Upper lobe of left lung (tissue), 6 donors: ENCODE measurements at regions not wholly inside any gene's neighbourhood (a gene's known extent, or its start where the extent isn't known, plus 50 kb on each side); places are given as distances from the start of the nearest gene placed in this dataset.

Experiments
- ATAC-seq, 2 donors: fragments of 200-7000 bp; cut with Tn5 transposase; one replicate each; pipeline ENCODE4 v1.9.1; 2022; ENCODE audit warnings: mild to moderate bottlenecking in 2 of 2, moderate library complexity in 2 of 2; ENCODE audit not compliant: low FRiP score in 2 of 2
- DNase-seq, 2 donors: peaks; one replicate each; pipeline ENCODE4 v3.0.0-alpha.2; 2019 to 2020
- H3K27ac ChIP-seq, 4 donors: fragments of 200-600 bp; sonication (generic); one replicate each; pipeline ENCODE4 v1.5.1; 2016 to 2019
- H3K27me3 ChIP-seq, 4 donors: fragments of 200-600 bp; sonication (generic); one replicate each; pipeline ENCODE4 v1.5.1; 2017 to 2019
- H3K36me3 ChIP-seq, 4 donors: fragments of 200-600 bp; sonication (generic); one replicate each; pipeline ENCODE4 v1.5.1; 2016 to 2019
- H3K4me1 ChIP-seq, 4 donors: fragments of 200-600 bp; sonication (generic); one replicate each; pipeline ENCODE4 v1.5.1; 2018 to 2019
- H3K4me3 ChIP-seq, 4 donors: fragments of 200-600 bp; sonication (generic); one replicate each; pipeline ENCODE4 v1.5.1; 2017 to 2019; ENCODE audit warnings: mild to moderate bottlenecking in 2 of 4, moderate library complexity in 1 of 4
- H3K9me3 ChIP-seq, 4 donors: fragments of 200-600 bp; sonication (generic); one replicate each; pipeline ENCODE4 v1.5.1; 2018 to 2019
- CTCF ChIP-seq, 6 experiments: fragments of 450-650 bp in 4 of 6; fragments of 200-600 bp in 2 of 6; sonication (generic) in 2 of 6; IDR thresholded peaks; one replicate each; pipeline ENCODE4 v1.5.1; 2016 to 2019; ENCODE audit warnings: antibody characterized with exemption in 6 of 6
- EP300 ChIP-seq, 4 donors: sonication (generic); formaldehyde crosslinking; IDR thresholded peaks; one replicate each; pipeline ENCODE4 v1.5.1; 2017; ENCODE audit warnings: antibody characterized with exemption in 4 of 4, control low read depth in 2 of 4
- POLR2A ChIP-seq, 4 donors: fragments of 450-650 bp; IDR thresholded peaks; one replicate each; pipeline ENCODE4 v1.5.1; 2016 to 2017; ENCODE audit warnings: antibody characterized with exemption in 4 of 4, mild to moderate bottlenecking in 2 of 4
- POLR2AphosphoS5 ChIP-seq, 2 donors: sonication (generic); formaldehyde crosslinking; IDR thresholded peaks; one replicate each; pipeline ENCODE4 v1.5.1; 2017; ENCODE audit warnings: antibody characterized with exemption in 2 of 2
- WGBS, 2 donors: methylation state at CpG; one replicate each; pipeline ENCODE4 v1.1.5; 2017 to 2018; 5-methylcytosine and 5-hydroxymethylcytosine counted together
- donor health status: DM: no; HTN: no; CAD: no; lungs with moderate emphysema.
- donor health status: DM: no; HTN: yes; CAD: no; lungs with severe emphysema.

GRCh38 chr3:34248352-34248751, 449.9 kb downstream of the PDCD6IP start:
- no peaks in the 10 kb centered on the region for H3K27me3 ChIP-seq
- no peak overlapping the region for H3K27ac ChIP-seq
- no peak overlapping the region for H3K4me3 ChIP-seq
- no peak for ATAC-seq
- H3K4me1 ChIP-seq: no peaks in the 10 kb centered on the region
- H3K9me3 ChIP-seq: no peaks in the 10 kb centered on the region
- no peaks in the 10 kb centered on the region for H3K36me3 ChIP-seq
- TF ChIP-seq EP300 (IDR thresholded peaks at IDR 0.05) (no peak), POLR2AphosphoS5 (IDR thresholded peaks at IDR 0.05) (no peak), POLR2A (IDR thresholded peaks at IDR 0.05) (no peak), CTCF (IDR thresholded peaks at IDR 0.05) (no peak)
- 76 to 79% methylated on average over 2 of the region's 2 CpGs for WGBS, 2 donors
- DNase-seq: no peak

- H3K27ac ChIP-seq: no peak overlapping the region
These were observed 455.9 kb downstream of the PDCD6IP start for GRCh38 chr3:34254285-34254684.

GRCh38 chr3:34256021-34256420, 457.6 kb downstream of the PDCD6IP start:
- 69 to 73% methylated on average over 2 of the region's 2 CpGs for WGBS, 2 donors
- H3K4me1 ChIP-seq: peaks cover 0 to 4% (median 0%) of the 10 kb centered on the region in 4 donors
- no peaks in the 10 kb centered on the region for H3K27me3 ChIP-seq
- TF ChIP-seq POLR2A (IDR thresholded peaks at IDR 0.05) (no peak), CTCF (IDR thresholded peaks at IDR 0.05) (no peak)
- no peak overlapping the region for H3K4me3 ChIP-seq
- ATAC-seq: no peak
- no peak for DNase-seq
- no peaks in the 10 kb centered on the region for H3K9me3 ChIP-seq
- no peak overlapping the region for H3K27ac ChIP-seq
- no peaks in the 10 kb centered on the region for H3K36me3 ChIP-seq

More at GRCh38 chr3:34254285-34254684, 455.9 kb downstream of the PDCD6IP start:
- H3K4me3 ChIP-seq: no peak overlapping the region
- no peak for ATAC-seq
- H3K9me3 ChIP-seq: no peaks in the 10 kb centered on the region
- no peaks in the 10 kb centered on the region for H3K36me3 ChIP-seq
- no peak for TF ChIP-seq POLR2A (IDR thresholded peaks at IDR 0.05)
- TF ChIP-seq EP300 (IDR thresholded peaks at IDR 0.05): no peak
- no peak for TF ChIP-seq CTCF (IDR thresholded peaks at IDR 0.05)
- no peak for TF ChIP-seq POLR2AphosphoS5 (IDR thresholded peaks at IDR 0.05)
- WGBS, 2 donors: 65 to 91% methylated on average over 2 of the region's 2 CpGs
- no peak for DNase-seq
- no peaks in the 10 kb centered on the region for H3K27me3 ChIP-seq
- H3K4me1 ChIP-seq: no peaks in the 10 kb centered on the region

- no peaks in the 10 kb centered on the region for H3K27me3 ChIP-seq
- peaks cover 0 to 4% (median 0%) of the 10 kb centered on the region in 4 donors for H3K4me1 ChIP-seq
- no peaks in the 10 kb centered on the region for H3K36me3 ChIP-seq
- no peak for ATAC-seq
- H3K27ac ChIP-seq: no peak overlapping the region
- no peaks in the 10 kb centered on the region for H3K9me3 ChIP-seq
- no peak for TF ChIP-seq EP300 (IDR thresholded peaks at IDR 0.05)
- TF ChIP-seq CTCF (IDR thresholded peaks at IDR 0.05): no peak
- TF ChIP-seq POLR2A (IDR thresholded peaks at IDR 0.05): no peak
- TF ChIP-seq POLR2AphosphoS5 (IDR thresholded peaks at IDR 0.05): no peak
- no peak overlapping the region for H3K4me3 ChIP-seq
- WGBS, 2 donors: 53 to 65% methylated on average over 2 of the region's 2 CpGs
- DNase-seq: no peak
These were observed 458.4 kb downstream of the PDCD6IP start for GRCh38 chr3:34256791-34257190.

- Histone ChIP-seq H3K4me1 (peaks cover 0 to 4% (median 0%) of the 10 kb centered on the region in 4 donors), H3K9me3 (no peaks in the 10 kb centered on the region), H3K27ac (no peak overlapping the region), H3K36me3 (no peaks in the 10 kb centered on the region), H3K4me3 (no peak overlapping the region), H3K27me3 (no peaks in the 10 kb centered on the region)
- DNase-seq: no peak
- 76 to 89% methylated on average over 2 of the region's 2 CpGs for WGBS, 2 donors
- no peak for ATAC-seq
- TF ChIP-seq POLR2A (IDR thresholded peaks at IDR 0.05): no peak
- no peak for TF ChIP-seq POLR2AphosphoS5 (IDR thresholded peaks at IDR 0.05)
- TF ChIP-seq EP300 (IDR thresholded peaks at IDR 0.05): no peak
- TF ChIP-seq CTCF (IDR thresholded peaks at IDR 0.05): no peak
These were observed 460.0 kb downstream of the PDCD6IP start for GRCh38 chr3:34258271-34258998.
